ENCODE measurements at regions not wholly inside any gene's neighbourhood (a gene's known extent, or its start where the extent isn't known, plus 50 kb on each side); places are given as distances from the start of the nearest gene placed in this dataset.

DNA sequence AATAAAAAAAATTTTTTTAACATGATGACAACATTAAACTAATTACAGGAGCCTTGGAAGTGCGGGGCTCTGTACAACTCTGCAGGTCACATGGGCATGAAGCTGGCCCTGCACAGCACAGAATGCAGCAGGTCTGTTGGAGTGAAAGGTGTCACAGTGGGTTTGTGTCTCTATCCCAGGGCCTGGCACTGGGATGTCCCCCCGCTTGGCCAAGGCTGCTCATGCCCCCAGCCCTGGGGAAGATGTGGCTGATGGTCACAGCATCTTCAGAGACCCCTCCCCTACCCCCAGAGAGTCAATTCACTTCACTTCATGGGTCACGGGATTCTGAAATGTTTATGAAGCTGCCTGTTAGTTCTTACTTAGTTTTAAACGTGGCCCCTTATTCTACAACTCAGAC, 95.9 kb upstream of the TAF1B start:
- Histone ChIP-seq H3K9me3 (ENCODE audit: control insufficient read depth in 1 of 2, insufficient read depth in 1 of 2, low read depth in 1 of 2, low read length in 2 of 2) (no peaks in the 10 kb centered on the region), H3K36me3 (ENCODE audit: control insufficient read depth in 1 of 2, insufficient read depth in 2 of 2, low read length in 2 of 2) (no peaks in the 10 kb centered on the region), H3K9ac (ENCODE audit: low read length) (no peak overlapping the region), H3K4me3 (replicated peaks in 1 of 2; ENCODE audit: low read depth in 1 of 2, low read length in 2 of 2) (no peak overlapping the region), H3K27me3 (ENCODE audit: insufficient read depth, low read length) (no peaks in the 10 kb centered on the region), H2AFZ (ENCODE audit: low read depth, low read length, poor library complexity, severe bottlenecking) (no peak overlapping the region), H3K9me2 (ENCODE audit: insufficient read depth) (no peaks in the 10 kb centered on the region), H4K20me1 (ENCODE audit: insufficient read depth) (no peaks in the 10 kb centered on the region), H3K27ac (ENCODE audit: low read depth, low read length) (no peak overlapping the region), H3K4me2 (ENCODE audit: low read length) (no peak overlapping the region), H3K4me1 (ENCODE audit: control insufficient read depth in 1 of 2, insufficient read depth in 2 of 2, low read length in 2 of 2) (peaks cover 6 to 33% of the 10 kb centered on the region in 2 experiments; a peak in 3 of 4 replicates), H3K79me2 (ENCODE audit: insufficient read depth, low read length) (no peaks in the 10 kb centered on the region)
- TF ChIP-seq ELF1 (IDR thresholded peaks at IDR 0.05; ENCODE audit: borderline replicate concordance, low read depth) = no peak
- no peak for TF ChIP-seq POLR2A (IDR thresholded peaks at IDR 0.05; ENCODE audit: borderline replicate concordance, extremely low read depth, insufficient read depth, insufficient read length)
- TF ChIP-seq YY1 (IDR thresholded peaks at IDR 0.05; ENCODE audit: extremely low read depth, insufficient replicate concordance, low read depth, low read length) = no peak
- TF ChIP-seq EGR1 (IDR thresholded peaks at IDR 0.05; ENCODE audit: low read depth) = no peak
- TF ChIP-seq SIN3A (IDR thresholded peaks at IDR 0.05; ENCODE audit: low read depth) = no peak
- TF ChIP-seq RAD21 (IDR thresholded peaks at IDR 0.05; ENCODE audit: low read depth) = no peak
- TF ChIP-seq CEBPB (IDR thresholded peaks at IDR 0.05; ENCODE audit: low read depth) = no peak
- ChIA-PET POLR2A (no interaction called here), RAD21 (ENCODE audit: low non-redundant PET in 1 of 2, low total read pairs in 2 of 2, uncharacterized antibody in 2 of 2, unreplicated experiment in 2 of 2) (no interaction called here), CTCF (no interaction called here)
- intact Hi-C loops (cut with micrococcal nuclease) = no loop called here
- ATAC-seq (no peak), DNase-seq (ENCODE audit: low read depth, low spot score) (no peak)
- no TSS peak for BruUV-seq (replicated peaks)

DNA sequence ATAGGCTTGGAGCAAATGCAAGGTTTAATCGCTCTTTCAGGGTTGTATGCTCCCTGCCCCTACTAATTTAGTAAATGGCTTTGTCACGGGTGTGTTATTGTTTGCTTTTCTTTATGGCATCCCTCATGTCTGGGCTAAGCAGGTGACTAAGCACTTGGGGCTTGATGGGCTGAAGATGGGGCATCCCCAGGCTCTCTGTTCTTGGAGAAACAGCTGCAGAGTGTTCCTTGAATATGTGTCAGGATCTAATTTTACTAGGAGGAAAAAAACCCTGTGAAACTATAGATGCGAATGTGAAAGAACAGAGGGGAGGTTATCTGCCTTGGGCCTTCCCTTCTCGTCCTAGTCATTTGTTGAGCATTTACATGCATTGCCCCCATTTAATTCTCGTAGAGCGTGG, 94.7 kb upstream of the TAF1B start:
- Histone ChIP-seq H2AFZ (ENCODE audit: low read depth, low read length, poor library complexity, severe bottlenecking) (no peak overlapping the region), H3K4me3 (replicated peaks in 1 of 2; ENCODE audit: low read depth in 1 of 2, low read length in 2 of 2) (no peak overlapping the region), H3K9ac (ENCODE audit: low read length) (no peak overlapping the region), H4K20me1 (ENCODE audit: insufficient read depth) (no peaks in the 10 kb centered on the region), H3K27ac (ENCODE audit: low read depth, low read length) (no peak overlapping the region), H3K79me2 (ENCODE audit: insufficient read depth, low read length) (no peaks in the 10 kb centered on the region), H3K9me2 (ENCODE audit: insufficient read depth) (no peaks in the 10 kb centered on the region), H3K27me3 (ENCODE audit: insufficient read depth, low read length) (no peaks in the 10 kb centered on the region), H3K9me3 (ENCODE audit: control insufficient read depth in 1 of 2, insufficient read depth in 1 of 2, low read depth in 1 of 2, low read length in 2 of 2) (no peaks in the 10 kb centered on the region), H3K36me3 (ENCODE audit: control insufficient read depth in 1 of 2, insufficient read depth in 2 of 2, low read length in 2 of 2) (no peaks in the 10 kb centered on the region), H3K4me1 (ENCODE audit: control insufficient read depth in 1 of 2, insufficient read depth in 2 of 2, low read length in 2 of 2) (peaks cover 15 to 45% of the 10 kb centered on the region in 2 experiments), H3K4me2 (ENCODE audit: low read length) (no peak overlapping the region)
- ChIA-PET CTCF (interaction anchor here (0.6 kb wide), 1 partner anchor 444 kb away, joined by 3 read pairs; no protein-coding TSS in a partner anchor), POLR2A (no interaction called here), RAD21 (ENCODE audit: low non-redundant PET in 1 of 2, low total read pairs in 2 of 2, uncharacterized antibody in 2 of 2, unreplicated experiment in 2 of 2) (no interaction called here)
- no peak for DNase-seq (ENCODE audit: low read depth, low spot score)
- TF ChIP-seq, protein P1, sequence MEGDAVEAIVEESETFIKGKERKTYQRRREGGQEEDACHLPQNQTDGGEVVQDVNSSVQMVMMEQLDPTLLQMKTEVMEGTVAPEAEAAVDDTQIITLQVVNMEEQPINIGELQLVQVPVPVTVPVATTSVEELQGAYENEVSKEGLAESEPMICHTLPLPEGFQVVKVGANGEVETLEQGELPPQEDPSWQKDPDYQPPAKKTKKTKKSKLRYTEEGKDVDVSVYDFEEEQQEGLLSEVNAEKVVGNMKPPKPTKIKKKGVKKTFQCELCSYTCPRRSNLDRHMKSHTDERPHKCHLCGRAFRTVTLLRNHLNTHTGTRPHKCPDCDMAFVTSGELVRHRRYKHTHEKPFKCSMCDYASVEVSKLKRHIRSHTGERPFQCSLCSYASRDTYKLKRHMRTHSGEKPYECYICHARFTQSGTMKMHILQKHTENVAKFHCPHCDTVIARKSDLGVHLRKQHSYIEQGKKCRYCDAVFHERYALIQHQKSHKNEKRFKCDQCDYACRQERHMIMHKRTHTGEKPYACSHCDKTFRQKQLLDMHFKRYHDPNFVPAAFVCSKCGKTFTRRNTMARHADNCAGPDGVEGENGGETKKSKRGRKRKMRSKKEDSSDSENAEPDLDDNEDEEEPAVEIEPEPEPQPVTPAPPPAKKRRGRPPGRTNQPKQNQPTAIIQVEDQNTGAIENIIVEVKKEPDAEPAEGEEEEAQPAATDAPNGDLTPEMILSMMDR (IDR thresholded peaks at IDR 0.05 in 2 of 3, conservative IDR thresholded peaks at IDR 0.05 in 1 of 3; ENCODE audit: borderline replicate concordance in 1 of 3, insufficient read depth in 1 of 3, low read depth in 2 of 3, low read length in 2 of 3) = no peak
- TF ChIP-seq POLR2A (IDR thresholded peaks at IDR 0.05; ENCODE audit: borderline replicate concordance, extremely low read depth, insufficient read depth, insufficient read length) = no peak
- intact Hi-C loops (cut with micrococcal nuclease) = no loop called here
- ATAC-seq = no peak
- BruUV-seq (replicated peaks) = no TSS peak

Data from HCT116 (cell line).